SW480 (cell line): ENCODE measurements at regions not wholly inside any gene's neighbourhood (a gene's known extent, or its start where the extent isn't known, plus 50 kb on each side); places are given as distances from the start of the nearest gene placed in this dataset.

Experiments
- DNase-seq: peaks from one replicate; pipeline ENCODE4 v3.0.0-alpha.2; 2016; ENCODE audit warnings: low spot score

DNA sequence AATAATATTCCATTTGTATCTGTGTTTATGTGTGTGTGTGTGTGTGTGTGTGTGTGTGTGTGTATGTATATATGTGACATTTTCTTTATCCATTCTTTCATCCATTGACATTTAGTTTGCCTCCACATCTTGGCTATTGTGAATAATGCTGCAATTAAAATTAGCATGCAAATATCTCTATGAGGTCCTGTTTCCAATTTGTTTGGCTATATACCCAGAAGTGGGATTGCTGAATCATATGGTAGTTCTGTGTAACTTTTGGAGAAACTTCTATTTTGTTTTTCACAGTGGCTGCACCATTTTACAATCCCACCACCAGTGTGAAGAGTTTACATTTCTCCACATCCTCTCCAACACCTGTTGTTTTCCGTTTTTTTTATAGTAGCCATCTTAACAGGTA lies 53.1 kb downstream of the CH25H start:
- DNase-seq, result no peak

DNA sequence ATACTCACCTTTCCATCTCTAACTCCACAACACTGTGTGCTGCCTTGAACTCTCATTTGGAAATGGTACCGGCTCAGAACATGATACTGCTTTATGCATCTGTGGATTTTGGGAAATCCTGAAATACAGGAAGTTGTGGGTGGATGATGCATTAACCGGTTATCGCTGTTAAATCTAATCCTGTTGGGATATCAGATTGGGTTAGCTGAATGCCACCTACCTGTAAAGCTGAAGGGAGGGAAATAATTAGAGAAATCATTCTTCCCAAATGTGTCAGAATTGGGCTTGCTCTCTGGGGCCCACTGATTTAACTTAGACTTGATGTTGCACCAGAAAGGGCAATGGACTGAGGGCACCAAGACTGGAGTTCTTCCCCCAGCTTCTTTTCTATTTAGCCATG lies 54.0 kb downstream of the CH25H start:
- no peak for DNase-seq

DNA sequence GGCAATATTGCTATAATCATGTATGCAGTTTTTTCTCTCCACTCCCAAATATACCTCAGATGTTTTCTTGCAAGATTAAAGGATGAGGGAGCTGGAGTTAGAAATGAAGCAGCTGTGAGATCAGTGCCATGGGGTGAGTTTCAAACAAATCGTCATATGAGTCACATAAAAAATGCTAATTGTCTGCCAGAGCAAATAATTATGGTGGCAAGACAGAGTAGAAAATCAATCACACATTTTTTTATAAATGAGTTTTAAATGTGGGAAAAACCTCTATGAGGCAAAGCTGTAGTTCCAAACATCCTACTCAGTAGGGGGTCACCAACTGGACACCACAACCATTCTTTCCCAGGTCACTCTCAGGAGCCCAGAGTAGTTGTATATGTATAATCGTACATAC lies 55.3 kb downstream of the CH25H start:
- peak; percentile 4 for DNase-seq

DNA sequence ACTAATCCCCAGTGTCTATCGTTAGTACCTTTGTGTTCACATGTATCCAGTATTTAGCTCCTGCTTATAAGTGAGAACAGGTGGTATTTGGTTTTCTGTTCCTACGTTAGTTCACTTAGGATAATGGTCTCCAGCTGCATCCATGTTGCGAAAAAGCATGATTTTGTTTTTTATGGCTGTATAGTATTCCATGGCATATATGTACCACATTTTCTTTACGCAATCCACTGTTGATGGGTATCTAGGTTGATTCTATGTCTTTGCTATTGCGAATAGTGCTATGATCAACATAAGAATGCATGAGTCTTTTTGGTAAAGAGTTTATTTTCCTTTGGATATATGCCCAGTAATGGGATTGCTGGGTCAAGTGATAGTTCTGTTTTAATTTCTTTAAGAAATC lies 59.1 kb downstream of the CH25H start:
- DNase-seq, result no peak

DNA sequence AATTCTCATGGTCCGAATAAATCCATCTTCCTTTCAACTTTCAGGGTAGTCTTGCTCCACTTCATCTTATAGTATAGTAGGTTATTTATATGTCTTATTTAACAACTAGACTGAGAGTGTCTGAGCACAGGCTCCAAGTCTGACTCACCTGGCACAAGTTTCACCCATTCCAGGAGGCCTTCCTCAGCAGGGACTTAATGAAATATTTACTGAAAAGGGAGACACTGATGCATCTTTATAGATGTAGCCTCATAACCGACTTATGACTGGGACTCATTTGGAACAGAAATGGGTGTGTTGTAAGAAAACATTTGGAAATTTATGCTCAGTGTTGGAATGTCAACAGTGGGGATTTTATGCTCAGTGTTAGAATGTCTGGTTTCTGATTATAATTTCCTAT lies 59.9 kb downstream of the CH25H start:
- no peak for DNase-seq

DNA sequence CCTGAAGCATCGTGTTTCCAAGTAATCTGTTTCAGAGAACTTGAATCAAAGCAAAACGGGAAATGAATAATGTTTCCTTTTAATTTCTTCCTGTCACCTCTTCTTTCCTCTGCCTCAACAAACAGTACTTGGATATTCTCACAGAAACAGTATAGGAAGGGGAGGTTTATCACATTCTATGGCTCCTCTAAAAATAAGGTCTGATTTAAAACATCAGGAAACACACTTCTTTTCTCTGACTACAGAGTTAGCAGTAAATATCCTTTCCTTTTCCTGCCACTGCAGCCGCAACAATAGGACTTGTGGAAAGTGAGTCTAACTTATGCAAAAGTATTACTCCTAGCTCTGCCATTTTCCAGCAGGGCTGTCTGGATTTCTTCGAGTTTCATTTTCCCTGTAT lies 62.3 kb downstream of the CH25H start:
- no peak for DNase-seq

DNA sequence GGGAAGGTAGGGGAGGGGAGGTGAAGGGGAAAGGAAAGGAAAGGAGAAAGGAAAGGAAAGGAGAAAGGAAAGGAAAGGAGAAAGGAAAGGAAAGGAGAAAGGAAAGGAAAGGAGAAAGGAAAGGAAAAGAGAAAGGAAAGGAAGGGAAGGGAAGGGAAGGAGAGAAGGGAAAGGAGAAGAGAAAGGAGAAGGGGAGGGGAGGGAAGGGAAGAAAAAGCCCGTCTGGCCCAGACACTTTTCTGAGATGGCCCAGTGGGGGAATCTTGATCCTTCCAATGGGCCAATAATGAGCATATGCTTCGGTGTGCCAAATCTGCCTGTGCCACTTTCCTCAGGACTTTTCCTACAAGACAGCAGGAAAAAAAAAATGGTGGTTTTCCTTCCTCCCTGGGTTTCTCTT lies 64.5 kb downstream of the CH25H start:
- DNase-seq, result no peak

DNA sequence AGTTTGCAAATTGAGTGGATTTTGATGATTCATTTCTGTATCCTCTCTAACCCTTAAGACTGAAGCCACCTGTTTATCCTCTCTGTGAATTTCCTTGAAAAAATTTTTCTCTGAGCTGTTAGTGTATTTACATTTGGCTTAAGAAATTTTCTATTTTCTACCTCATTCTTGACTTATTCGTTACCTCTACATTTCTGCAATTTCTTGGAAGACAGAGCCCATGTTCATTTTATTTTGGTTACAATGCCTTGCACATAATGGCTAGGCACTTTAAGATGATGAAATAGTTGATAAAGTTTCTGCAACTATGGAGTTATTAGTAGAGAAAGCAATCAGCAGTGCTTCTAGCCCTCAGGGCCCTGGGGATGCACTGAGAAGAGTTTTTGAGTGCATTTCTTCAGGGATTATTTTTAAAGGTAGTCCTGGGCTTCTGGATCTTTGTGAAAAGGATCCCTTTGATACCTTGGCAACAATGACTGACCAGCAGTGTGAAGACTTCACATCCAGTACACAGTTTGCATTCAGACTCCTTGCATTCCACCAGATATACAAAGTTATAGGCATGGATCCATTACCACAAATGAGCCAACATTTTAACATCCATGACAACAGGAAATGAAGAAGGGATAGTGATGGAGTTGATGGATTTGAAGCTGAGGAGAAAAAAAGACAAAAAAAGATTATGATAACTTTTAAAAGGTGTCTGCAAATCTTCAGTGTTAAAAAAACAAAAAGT lies 68.2 kb downstream of the CH25H start:
- DNase-seq, result no peak

DNA sequence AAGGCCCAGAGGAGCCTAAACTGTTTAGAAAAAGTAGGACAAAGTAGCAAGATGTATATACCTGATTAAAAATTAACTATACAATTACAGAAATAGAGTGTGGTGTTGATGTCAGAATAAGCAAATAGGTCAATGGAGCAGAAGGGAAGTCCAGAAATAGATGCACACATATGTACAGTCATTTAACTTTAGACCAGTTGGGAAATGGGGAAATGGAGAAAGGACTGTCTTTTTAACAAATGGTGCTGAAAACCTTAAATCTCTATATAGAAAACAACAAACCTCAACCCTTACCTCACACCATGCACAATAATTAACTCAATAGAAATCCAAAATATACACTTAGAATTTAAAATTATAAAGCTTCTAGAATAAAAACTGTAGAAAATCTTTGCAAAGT lies 72.2 kb downstream of the CH25H start:
- DNase-seq, result no peak

DNA sequence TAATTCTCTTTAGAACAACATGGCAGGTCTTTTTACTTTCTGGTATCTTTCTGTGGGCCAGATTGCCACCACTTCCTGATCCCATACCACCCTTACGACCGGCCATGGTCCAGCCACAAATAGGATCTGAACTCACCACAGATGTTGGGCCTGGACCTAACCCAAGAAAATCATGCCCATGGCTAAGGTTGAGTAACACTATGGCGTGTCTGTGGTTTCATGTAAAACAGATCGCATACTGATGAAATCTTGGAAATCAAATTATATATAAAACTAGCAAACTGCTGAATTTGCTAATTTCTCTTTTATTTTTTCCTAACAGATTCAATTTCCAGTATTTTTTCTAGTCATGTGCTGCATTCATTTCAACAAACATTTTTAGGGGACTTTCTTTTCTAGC lies 77.2 kb downstream of the CH25H start:
- DNase-seq, result no peak

DNA sequence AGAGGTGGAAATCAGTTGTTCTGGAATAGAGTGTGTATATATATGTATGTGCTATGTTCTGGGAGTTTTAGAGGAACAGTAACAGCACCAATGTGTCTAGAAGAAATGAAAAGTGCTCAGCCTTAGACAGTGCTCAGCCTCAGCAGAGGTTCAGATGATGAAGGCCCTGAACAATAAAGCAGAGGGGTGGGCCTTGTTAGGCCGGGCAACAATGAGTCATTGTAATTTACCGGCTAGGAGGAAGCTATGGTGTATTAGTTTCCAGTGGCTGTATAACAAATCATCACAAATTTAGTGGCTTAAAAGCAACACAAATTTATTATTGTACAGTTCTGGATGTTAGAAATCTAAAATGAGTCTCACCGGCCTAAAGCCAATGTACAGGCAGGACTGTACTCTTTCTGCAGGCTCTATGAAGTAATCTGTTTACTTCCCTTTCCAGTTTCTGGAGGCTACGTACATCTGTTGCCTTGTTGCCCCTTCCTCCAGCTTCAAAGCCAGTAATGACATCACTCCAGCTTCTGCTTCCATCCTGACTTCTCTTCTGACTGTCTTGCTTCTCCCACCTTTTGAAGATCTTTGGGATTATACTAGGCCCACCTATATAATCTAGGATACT lies 84.6 kb downstream of the CH25H start:
- peak; percentile 13 for DNase-seq

DNA sequence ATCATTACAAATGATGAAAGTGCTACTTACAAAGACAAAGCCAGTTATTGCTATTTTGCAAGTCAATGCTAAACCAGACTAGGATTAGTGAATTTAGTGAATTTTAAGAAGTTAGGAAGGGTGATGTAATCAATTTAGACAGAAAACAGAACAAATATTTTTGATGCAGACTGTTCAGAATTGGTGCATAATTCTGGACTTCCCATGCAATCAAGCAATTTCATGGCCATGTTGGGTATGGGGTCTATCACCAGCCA lies 85.4 kb downstream of the CH25H start:
- DNase-seq, result no peak

DNA sequence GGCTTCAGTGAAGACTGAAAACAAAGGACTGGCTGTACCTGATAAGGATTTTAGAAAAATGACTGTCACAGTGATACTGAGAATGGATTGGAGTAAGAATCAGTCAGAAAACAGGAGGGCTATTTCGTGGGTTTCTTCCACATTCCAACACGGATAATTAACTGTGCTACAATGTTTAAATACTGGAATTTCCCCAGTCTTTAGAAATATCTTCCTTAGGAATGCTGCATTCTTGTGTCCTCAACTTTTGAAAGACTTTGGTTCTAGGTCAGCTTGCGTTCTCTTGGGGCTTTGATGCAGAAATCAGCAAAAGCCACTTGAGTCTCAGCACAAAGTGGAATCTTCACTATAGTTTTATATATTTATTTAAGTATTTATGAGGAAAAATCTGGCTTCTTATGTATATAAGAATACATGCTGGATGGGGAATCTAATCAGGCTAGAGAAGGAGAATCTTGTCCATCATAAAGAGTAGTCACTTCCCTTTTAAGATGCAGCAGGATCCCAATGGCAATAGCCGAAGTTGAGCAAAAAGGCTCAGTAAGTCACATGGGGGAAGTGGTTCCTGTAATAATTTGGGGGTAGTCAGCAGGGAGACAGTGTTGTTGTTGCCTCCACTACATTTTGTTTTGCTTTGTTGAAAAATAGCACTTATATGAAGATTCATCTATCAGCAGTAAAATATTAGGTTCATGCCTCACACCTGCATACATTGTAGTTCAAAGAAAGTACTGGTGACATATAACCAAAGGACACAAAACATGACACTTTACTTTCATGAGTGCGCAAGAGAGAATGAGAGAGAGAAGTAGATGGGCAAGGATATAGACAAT lies 86.0 kb downstream of the CH25H start:
- no peak for DNase-seq

DNA sequence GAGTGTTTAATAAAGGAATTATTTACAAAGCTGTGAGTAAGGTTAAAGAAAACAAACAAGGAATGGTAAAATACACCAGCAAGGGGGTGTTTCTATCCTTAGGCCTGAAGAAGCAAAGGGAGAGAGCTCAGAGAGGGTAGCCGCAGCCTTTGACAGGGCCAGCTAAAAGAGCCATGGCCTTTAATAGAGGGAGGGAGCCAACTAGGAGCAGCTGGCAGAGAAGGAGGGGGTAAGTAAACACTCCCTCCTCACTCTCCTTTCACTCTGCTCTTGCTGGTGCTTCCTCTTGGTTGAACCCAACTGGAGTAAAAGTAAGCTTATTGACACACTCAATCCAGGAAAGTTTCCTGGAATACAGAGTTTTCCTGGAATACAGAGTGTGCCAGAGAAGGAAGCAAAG lies 87.5 kb downstream of the CH25H start:
- DNase-seq, result no peak

DNA sequence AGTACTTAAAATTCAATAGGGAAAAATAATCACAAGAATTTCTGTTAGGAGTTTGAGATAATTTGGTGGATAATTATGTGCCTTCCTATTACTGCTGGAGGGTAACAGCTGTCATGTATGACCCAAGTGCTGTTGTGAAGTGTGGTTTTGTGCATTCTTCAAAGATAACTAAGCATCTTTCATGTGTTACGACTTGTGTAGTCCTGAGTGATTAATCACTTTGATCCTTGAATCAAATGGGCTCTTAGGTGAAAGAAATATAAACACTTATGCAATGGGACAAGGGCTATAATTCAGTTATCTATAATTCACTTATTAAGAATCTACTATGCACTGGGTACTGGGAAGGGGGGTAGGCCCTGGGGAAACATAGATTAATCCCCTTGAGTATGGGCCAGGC lies 89.0 kb downstream of the CH25H start:
- peak; percentile 79 for DNase-seq

DNA sequence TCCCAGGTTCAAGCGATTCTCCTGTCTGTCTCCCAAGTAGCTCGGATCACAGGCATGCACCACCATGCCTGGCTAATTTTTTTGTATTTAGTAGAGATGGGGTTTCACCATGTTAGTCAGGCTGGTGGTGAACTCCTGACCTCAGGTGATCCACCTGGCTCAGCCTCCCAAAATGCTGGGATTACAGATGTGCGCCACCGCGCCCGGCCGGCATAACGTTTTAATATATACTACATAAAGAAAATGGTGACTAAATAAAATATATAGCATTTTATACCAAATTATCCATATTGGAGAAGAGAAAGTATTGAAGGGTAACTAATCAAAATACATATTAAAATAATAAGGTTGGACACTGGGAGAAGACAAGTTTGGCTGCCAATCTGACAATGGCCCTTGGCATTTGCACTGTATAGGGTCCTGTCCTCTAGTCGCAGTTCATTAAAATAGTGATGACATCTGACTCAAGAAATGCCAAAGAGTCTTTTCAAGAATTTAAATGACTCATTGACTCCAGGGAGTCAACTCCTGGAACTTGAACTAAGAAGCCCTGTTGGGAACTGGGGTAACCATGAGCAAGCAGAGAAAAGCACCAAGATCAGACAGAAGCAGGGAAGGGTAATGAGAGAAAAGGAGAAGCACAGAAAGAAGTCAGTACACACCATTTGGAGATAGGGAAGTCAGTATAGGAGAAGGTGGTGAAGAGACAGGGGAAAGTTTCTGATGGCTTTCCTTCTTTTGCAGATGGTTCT lies 91.1 kb downstream of the CH25H start:
- DNase-seq, result no peak

DNA sequence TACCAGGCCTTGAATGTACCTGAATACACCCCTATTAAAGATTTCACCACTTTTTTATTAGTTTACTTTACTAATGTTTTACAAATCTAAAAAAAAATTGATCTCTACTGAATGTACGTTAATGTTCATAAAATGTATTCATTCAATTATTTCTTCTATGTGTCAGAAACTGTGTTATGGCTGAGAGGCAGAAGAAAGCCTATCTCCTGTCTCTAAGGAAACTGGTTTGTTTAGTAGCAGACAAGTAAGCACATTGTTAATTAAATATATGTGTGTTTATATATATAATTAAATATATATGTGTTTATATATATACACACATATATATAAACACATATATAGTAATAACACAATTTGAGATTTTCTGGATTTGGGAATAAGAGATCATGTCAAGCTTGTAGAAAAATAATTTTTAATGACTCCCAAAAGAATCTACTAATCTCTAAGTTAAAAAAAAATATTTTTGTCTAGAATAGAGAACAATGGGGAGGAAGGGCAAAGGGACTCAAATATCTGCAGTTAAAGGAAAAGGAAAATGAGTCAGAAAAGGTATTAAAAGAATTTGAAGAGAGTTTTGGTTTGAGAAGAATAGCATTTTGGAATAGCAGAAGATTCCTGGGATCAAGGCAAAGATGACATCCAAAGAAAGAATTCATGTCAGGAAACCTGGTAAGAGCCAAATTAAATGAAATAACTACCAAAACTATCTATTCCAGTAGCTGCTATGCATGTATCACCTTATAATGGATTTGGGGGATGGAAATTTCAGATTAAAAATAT lies 92.1 kb downstream of the CH25H start:
- no peak for DNase-seq

DNA sequence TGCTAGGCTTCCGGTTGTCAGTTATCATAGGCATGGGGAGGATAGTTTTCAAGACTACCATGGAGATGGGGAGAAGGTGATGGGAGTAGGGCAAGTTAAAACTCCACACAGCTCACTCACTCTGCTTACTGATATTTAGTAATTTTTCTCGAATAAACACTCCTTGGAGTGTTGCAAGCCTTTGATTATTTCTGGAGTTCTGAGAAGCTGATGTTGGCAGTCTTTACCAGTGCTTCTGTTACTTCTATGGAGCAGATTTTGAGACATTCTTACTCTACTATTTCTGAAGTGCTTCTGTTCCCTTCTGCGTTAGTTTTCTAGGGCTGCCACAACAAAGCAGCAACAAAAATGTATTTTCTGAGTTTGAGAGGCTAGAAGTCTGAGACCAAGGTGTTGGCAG lies 104.4 kb downstream of the CH25H start:
- DNase-seq, result no peak

DNA sequence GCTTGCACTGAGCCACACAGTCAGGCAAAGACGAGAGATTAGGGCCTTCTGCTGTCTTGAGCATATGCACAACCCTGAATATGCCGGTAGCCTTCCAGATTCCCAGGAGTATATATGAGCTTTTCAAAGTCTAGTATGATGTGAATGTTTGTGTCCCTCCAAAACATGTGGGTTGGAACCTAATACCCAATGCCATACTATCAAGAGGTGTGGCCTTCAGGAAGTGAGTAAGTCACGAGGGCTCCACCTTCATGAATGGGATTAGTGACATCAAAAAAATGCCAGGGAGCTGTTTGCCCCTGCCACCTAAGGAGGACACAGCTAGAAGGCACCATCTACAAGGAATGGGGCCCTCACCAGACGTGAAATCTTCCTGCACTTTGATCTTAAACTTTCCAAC lies 105.2 kb downstream of the CH25H start:
- DNase-seq, result peak; percentile 18

DNA sequence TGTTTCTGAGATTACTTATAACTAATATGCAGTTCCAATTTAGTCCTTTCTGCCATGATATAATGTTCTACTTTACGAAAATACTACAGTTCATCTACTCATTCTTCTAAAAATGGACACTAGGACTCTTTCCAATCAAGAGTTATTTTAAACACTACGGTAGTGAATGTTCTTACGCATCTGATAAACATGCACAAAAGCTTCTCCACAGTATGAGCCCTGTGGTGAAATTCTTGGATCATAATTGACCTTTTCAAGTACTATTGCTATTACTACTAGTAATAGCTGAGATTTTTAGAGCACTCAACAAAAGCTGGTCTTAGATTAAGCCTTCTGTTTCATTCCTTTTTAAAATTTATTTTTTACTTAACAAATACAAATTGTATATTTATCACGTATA lies 106.4 kb downstream of the CH25H start:
- DNase-seq, result no peak

DNA sequence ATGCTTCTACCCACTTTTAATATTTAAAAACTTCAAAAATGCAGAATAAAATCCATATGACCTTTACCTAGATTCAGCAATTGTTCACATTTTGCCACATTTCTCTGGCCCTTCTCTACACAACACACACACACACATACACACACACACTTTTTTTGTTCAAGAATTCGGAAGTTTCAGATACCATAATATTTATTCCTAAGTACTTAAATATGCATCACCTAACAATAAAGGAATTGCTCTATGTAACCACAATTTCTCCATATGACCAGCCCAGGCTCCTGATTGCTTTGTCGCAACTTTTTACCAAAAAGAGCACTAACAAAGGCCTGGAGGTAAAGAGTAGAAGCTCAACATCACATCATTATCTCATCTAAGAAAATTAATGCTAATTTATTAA lies 106.6 kb downstream of the FAS start:
- DNase-seq, result no peak
